HG03521 (cell line): ENCODE measurements at regions not wholly inside any gene's neighbourhood (a gene's known extent, or its start where the extent isn't known, plus 50 kb on each side); places are given as distances from the start of the nearest gene placed in this dataset.

Experiments
- ATAC-seq: cut with Tn5 transposase; IDR thresholded peaks from one replicate; pipeline ENCODE4 v1.9.1; 2021; ENCODE audit warnings: mild to moderate bottlenecking, moderate library complexity; ENCODE audit not compliant: unreplicated experiment

GRCh38 chr9:81841333-81841732 is 86.9 kb upstream of the SPATA31D4 start:
- ATAC-seq, result no peak

- ATAC-seq, result no peak
These were observed 84.1 kb upstream of the SPATA31D4 start for GRCh38 chr9:81844131-81844567.

- no peak for ATAC-seq
These were observed 80.9 kb upstream of the SPATA31D4 start for GRCh38 chr9:81847181-81847915.

GRCh38 chr9:81848472-81848871 is 79.8 kb upstream of the SPATA31D4 start:
- no peak for ATAC-seq

- ATAC-seq, result no peak
These were observed 78.5 kb upstream of the SPATA31D4 start for GRCh38 chr9:81849631-81850259.

- no peak for ATAC-seq
These were observed 77.5 kb upstream of the SPATA31D4 start for GRCh38 chr9:81850724-81851123.

GRCh38 chr9:81851340-81851739 is 76.9 kb upstream of the SPATA31D4 start:
- no peak for ATAC-seq

GRCh38 chr9:81852820-81853219 is 75.4 kb upstream of the SPATA31D4 start:
- ATAC-seq, result no peak

GRCh38 chr9:81855538-81855937 is 72.7 kb upstream of the SPATA31D4 start:
- ATAC-seq, result no peak

GRCh38 chr9:81858657-81859430 is 69.4 kb upstream of the SPATA31D4 start:
- ATAC-seq, result no peak

GRCh38 chr9:81860581-81860980 is 67.6 kb upstream of the SPATA31D4 start:
- ATAC-seq, result no peak

GRCh38 chr9:81861644-81862043 is 66.6 kb upstream of the SPATA31D4 start:
- no peak for ATAC-seq

GRCh38 chr9:81868145-81868544 is 60.1 kb upstream of the SPATA31D4 start:
- ATAC-seq, result no peak

- ATAC-seq, result no peak
These were observed 56.5 kb upstream of the SPATA31D4 start for GRCh38 chr9:81871695-81872094.

GRCh38 chr9:81874250-81874649 is 54.0 kb upstream of the SPATA31D4 start:
- ATAC-seq, result no peak

GRCh38 chr9:81874931-81875330 is 53.3 kb upstream of the SPATA31D4 start:
- no peak for ATAC-seq

GRCh38 chr9:81877047-81877446 is 51.2 kb upstream of the SPATA31D4 start:
- no peak for ATAC-seq
